HG03442 (cell line): ENCODE measurements at regions not wholly inside any gene's neighbourhood (a gene's known extent, or its start where the extent isn't known, plus 50 kb on each side); places are given as distances from the start of the nearest gene placed in this dataset.

Experiments used
- ATAC-seq: cut with Tn5 transposase; IDR thresholded peaks from one replicate; pipeline ENCODE4 v1.9.1; 2021; ENCODE audit warnings: mild to moderate bottlenecking, moderate library complexity; ENCODE audit not compliant: unreplicated experiment

GRCh38 chr2:139963863-139964355 lies 1183.7 kb upstream of the NXPH2 start:
- no peak for ATAC-seq

GRCh38 chr2:139949242-139949972 lies 1169.2 kb upstream of the NXPH2 start:
- no peak for ATAC-seq

DNA sequence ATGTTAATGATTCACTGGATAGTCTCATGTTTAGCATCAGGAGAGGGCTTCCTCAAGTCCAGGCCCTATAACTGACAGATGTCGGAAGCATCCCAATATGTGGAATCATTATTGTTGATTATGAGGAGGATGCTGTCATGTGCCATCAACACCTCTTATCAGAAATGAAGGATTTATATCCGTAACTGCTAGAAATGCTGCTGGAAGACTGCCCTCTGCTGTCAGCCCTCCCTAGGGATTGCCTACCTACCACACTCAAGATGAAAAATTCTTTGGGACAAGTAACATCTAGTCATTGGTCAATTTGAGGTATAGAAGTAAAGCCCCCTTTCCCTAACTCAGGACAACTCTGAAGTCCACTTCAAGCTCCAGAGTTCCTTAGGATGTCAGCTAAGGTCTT lies 1166.5 kb upstream of the NXPH2 start:
- ATAC-seq = no peak

DNA sequence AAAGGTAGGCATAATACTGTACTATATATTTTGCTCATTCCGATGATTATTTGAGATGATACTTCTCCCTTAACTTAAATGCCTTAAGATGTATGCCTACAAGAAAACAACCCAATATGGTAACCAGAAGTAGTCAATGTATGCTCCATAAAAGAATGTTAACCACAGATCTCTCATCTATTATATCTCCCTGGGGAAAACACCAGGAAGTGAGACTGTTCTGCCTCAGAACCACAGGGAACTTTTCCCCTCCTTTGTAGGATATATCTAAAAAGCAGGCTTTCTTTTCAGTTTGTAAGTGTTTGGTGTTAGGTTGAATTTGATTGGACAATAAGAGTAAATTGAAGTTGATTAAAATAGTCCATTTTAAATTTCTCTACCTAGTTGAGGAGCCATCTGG lies 1160.5 kb upstream of the NXPH2 start:
- ATAC-seq = no peak

- ATAC-seq = no peak
Measured at GRCh38 chr2:139925903-139926302, 1145.7 kb upstream of the NXPH2 start.

- ATAC-seq = no peak
Measured at GRCh38 chr2:139924070-139924469, 1143.9 kb upstream of the NXPH2 start.

GRCh38 chr2:139918982-139919381 lies 1138.8 kb upstream of the NXPH2 start:
- no peak for ATAC-seq

GRCh38 chr2:139917690-139918384 lies 1137.6 kb upstream of the NXPH2 start:
- no peak for ATAC-seq

- no peak for ATAC-seq
Measured at GRCh38 chr2:139916822-139917221, 1136.6 kb upstream of the NXPH2 start.

DNA sequence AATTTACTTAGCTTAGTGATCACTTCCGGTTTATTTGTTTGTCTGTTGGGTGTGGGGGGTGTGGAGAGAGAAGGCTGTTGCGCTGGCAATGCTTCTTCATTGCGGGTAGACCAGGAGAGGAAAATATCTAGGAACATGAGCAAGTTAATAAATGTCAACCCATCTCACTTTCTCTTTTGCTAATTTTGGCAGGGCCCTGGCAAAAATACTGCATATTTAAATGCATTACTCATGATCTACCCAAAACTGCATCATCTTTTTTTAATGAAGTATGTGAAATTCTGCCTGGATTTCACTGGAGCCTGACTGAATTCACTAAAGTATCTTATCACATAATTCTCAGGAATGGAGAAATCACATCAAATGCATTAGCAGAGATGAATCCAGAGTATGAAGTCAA lies 1131.0 kb upstream of the NXPH2 start:
- ATAC-seq = no peak

- ATAC-seq = no peak
Measured at GRCh38 chr2:139909136-139909535, 1128.9 kb upstream of the NXPH2 start.

GRCh38 chr2:139905624-139906023 lies 1125.4 kb upstream of the NXPH2 start:
- no peak for ATAC-seq

- ATAC-seq = no peak
Measured at GRCh38 chr2:139891636-139892035, 1111.4 kb upstream of the NXPH2 start.

- no peak for ATAC-seq
Measured at GRCh38 chr2:139885921-139886498, 1105.8 kb upstream of the NXPH2 start.

DNA sequence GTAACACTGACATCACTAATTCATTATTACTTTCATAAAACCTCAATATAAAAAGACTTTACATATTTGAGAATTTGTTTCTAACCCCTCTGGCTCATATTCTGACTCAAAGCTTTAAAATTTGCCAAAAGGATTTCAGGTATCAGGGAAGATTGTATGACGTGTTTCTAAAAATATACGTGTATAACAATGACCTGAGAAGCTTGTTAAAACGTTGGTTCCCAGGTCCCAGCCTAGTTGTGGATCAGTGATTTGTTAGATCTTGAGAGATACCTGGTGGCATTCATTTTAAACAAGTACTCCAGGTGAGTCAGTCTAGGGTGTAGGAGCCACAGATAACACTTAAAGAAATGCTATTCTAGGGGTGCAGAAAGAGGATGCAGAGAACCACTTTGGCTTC lies 1096.8 kb upstream of the NXPH2 start:
- no peak for ATAC-seq

GRCh38 chr2:139876321-139876720 lies 1096.1 kb upstream of the NXPH2 start:
- ATAC-seq = no peak

DNA sequence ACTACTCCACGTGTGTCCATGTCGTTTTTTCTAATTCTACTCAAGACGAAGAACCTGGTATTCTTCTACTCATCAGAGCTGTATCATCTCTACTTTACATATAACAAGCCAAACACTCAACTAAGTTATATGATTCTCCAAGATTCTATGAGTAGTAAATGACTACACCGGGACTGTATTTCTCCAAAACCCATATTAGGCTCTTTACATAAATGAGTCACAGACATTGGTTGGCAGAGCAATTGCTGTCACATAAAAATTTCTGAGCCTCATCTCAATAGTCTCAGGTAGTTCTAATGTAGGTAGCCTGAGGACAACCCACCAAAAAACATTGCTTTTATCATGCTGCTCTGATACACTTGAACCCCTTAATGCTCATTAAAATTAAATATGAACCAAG lies 1092.3 kb upstream of the NXPH2 start:
- no peak for ATAC-seq

GRCh38 chr2:139872032-139872431 lies 1091.8 kb upstream of the NXPH2 start:
- no peak for ATAC-seq

DNA sequence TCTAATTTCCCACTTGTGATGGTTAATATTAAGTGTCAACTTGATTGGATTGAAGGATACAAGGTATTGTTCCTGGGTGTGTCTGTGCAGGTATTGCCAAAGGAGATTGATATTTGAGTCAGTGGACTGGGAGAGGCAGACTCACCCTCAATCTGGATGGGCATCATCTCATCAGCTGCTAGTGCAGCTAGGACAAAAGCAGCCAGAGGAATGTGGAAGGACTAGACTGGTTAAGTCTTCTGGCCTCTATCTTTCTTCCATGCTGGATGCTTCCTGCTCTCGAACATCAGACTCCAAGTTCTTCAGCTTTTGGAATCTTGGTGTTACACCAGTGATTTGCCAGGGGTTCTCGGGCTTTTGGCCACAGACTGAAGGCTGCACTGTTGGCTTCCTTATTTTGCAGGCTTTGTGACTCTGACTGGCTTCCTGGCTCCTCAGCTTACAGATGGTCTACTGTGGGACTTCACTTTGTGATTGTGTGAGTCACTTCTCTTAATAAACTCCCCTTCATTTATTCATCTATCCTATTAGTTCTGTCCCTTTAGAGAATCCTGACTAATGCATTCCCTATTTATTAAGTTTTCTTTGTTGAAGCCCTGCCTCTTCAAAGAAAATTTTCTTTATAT lies 1087.5 kb upstream of the NXPH2 start:
- ATAC-seq = no peak

DNA sequence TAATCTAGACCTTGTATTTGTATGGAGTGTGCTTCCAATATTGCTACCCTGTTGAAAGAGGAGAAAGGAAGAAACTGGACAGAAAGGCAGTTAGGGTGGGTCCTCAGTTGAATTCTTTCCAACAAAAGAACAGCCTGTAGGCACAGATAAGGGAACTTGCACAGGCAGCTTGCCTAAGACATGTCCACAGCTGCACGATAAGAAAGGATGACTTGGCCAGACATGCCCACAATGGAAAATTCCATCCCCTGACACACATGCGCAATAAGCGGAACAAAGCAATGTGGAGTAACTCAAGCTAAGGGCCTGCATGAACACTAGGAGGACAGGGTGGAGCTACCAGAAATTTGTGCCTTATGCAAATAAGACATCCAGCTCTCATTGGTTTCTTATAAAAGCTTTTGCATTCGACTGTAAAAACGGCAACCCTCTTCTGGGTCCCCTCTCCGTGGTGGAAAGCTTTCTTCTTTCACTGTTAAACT lies 1084.7 kb upstream of the NXPH2 start:
- ATAC-seq = no peak

- no peak for ATAC-seq
Measured at GRCh38 chr2:139854769-139855483, 1074.7 kb upstream of the NXPH2 start.
